ENCODE measurements at regions not wholly inside any gene's neighbourhood (a gene's known extent, or its start where the extent isn't known, plus 50 kb on each side); places are given as distances from the start of the nearest gene placed in this dataset.

- no peaks in the 10 kb centered on the region for H3K9me3 Mint-ChIP-seq
- intact Hi-C loops (cut with micrococcal nuclease) = no loop called here
- H3K27me3 Mint-ChIP-seq (ENCODE audit: insufficient read depth) = no peaks in the 10 kb centered on the region
- H3K4me3 Mint-ChIP-seq = no peak overlapping the region
- DNase-seq (ENCODE audit: low spot score) = no peak
- H3K4me1 Mint-ChIP-seq (ENCODE audit: low read depth) = no peaks in the 10 kb centered on the region
- H3K36me3 Mint-ChIP-seq (ENCODE audit: low read depth) = no peaks in the 10 kb centered on the region
- no peak overlapping the region for H3K27ac Mint-ChIP-seq
These were observed 502.7 kb upstream of the KLF4 start for GRCh38 chr9:107992271-107992670.

DNA sequence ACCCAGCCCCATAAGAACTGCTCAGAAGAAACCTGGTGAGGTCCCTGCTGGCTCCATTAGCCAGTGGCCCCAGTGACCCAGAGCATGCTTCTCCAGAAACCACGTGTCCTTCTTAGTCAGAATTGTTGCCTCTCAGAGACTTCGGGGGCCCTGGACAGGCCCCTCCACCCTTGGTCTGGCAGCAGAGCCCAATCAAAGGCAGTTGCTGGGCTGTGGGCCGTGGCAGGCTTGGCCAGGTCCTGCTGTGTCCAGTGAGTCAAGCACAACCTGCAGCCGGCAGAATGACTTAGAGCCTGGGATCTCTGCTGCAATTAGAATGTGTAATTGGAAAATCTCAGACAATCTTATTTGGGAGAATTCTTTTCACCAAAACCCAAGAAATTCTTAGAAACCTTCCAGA, 502.0 kb upstream of the KLF4 start:
- Mint-ChIP-seq H3K4me3 (no peak overlapping the region), H3K9me3 (no peaks in the 10 kb centered on the region), H3K36me3 (ENCODE audit: low read depth) (no peaks in the 10 kb centered on the region), H3K27me3 (ENCODE audit: insufficient read depth) (no peaks in the 10 kb centered on the region), H3K4me1 (ENCODE audit: low read depth) (no peaks in the 10 kb centered on the region), H3K27ac (no peak overlapping the region)
- intact Hi-C loops (cut with micrococcal nuclease) = no loop called here
- no peak for DNase-seq (ENCODE audit: low spot score)

DNA sequence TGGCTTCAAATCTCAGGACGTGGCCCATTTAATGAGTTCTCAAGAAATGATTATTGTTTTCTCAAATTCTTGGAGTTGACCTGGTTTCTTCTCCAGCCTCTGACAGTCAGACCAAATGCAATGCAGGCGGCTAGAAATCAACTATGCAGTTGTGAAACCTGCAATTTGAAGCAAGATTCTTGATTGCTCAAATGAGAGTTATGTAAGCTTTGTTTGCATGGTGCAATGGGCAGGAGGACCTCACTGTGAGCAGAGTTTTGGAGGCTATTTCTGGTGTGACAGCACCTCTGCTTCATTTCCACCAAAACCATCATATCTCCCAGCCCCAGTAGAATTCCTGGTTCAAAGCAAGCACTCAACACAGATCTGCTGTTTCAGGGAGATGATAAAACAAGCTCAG, 500.0 kb upstream of the KLF4 start:
- intact Hi-C loops (cut with micrococcal nuclease) = no loop called here
- H3K4me3 Mint-ChIP-seq = no peak overlapping the region
- no peaks in the 10 kb centered on the region for H3K4me1 Mint-ChIP-seq (ENCODE audit: low read depth)
- H3K9me3 Mint-ChIP-seq = no peaks in the 10 kb centered on the region
- H3K36me3 Mint-ChIP-seq (ENCODE audit: low read depth) = no peaks in the 10 kb centered on the region
- no peak for DNase-seq (ENCODE audit: low spot score)
- H3K27ac Mint-ChIP-seq = no peak overlapping the region
- no peaks in the 10 kb centered on the region for H3K27me3 Mint-ChIP-seq (ENCODE audit: insufficient read depth)

DNA sequence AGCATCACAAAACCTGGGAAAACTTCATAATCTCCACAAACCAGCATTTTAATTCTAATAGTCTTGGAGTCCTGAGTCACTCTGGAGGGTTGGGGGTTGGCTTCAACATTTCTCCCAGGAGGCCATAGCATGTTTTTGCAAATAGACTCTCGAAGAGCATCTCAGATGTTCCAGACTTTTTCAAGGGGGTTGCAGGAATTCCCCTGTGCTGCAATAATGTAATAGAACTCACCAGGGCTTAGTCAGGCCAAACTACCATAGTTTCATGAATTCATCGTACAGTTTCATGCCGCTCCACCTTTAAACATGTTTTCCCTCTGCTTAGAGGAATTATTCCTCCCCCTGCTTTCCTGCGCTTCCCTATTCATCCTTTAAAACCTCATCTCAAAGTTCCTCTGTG, 499.5 kb upstream of the KLF4 start:
- no peaks in the 10 kb centered on the region for H3K4me1 Mint-ChIP-seq (ENCODE audit: low read depth)
- DNase-seq (ENCODE audit: low spot score) = no peak
- H3K27ac Mint-ChIP-seq = no peak overlapping the region
- no peak overlapping the region for H3K4me3 Mint-ChIP-seq
- intact Hi-C loops (cut with micrococcal nuclease) = no loop called here
- no peaks in the 10 kb centered on the region for H3K9me3 Mint-ChIP-seq
- no peaks in the 10 kb centered on the region for H3K27me3 Mint-ChIP-seq (ENCODE audit: insufficient read depth)
- H3K36me3 Mint-ChIP-seq (ENCODE audit: low read depth) = no peaks in the 10 kb centered on the region

DNA sequence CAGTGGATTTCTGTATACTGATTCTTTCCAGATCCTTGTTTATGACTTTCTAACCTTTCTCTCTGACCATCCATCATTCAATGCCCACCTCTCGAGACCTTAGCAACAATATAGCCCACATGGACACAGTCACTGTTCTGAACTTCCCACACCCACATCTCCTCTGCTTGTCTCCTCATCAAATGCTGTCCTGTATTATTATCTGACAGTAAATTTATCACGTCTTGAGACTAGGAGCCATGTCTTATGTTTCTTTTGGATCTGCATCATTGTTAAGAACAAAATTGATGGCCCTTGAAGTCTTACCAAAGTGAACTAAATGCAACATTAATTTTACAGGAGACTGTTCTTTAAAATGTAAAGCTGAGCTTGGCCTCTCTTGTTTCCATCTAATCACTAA, 495.4 kb upstream of the KLF4 start:
- Mint-ChIP-seq H3K27ac (no peak overlapping the region), H3K4me3 (no peak overlapping the region), H3K4me1 (ENCODE audit: low read depth) (no peaks in the 10 kb centered on the region), H3K27me3 (ENCODE audit: insufficient read depth) (no peaks in the 10 kb centered on the region), H3K9me3 (no peaks in the 10 kb centered on the region), H3K36me3 (ENCODE audit: low read depth) (no peaks in the 10 kb centered on the region)
- intact Hi-C loops (cut with micrococcal nuclease) = no loop called here
- no peak for DNase-seq (ENCODE audit: low spot score)

- intact Hi-C loops (cut with micrococcal nuclease) = no loop called here
- H3K4me3 Mint-ChIP-seq = no peak overlapping the region
- no peaks in the 10 kb centered on the region for H3K36me3 Mint-ChIP-seq (ENCODE audit: low read depth)
- H3K27ac Mint-ChIP-seq = no peak overlapping the region
- H3K4me1 Mint-ChIP-seq (ENCODE audit: low read depth) = no peaks in the 10 kb centered on the region
- H3K9me3 Mint-ChIP-seq = no peaks in the 10 kb centered on the region
- no peaks in the 10 kb centered on the region for H3K27me3 Mint-ChIP-seq (ENCODE audit: insufficient read depth)
- no peak for DNase-seq (ENCODE audit: low spot score)
These were observed 494.2 kb upstream of the KLF4 start for GRCh38 chr9:107983762-107984161.

DNA sequence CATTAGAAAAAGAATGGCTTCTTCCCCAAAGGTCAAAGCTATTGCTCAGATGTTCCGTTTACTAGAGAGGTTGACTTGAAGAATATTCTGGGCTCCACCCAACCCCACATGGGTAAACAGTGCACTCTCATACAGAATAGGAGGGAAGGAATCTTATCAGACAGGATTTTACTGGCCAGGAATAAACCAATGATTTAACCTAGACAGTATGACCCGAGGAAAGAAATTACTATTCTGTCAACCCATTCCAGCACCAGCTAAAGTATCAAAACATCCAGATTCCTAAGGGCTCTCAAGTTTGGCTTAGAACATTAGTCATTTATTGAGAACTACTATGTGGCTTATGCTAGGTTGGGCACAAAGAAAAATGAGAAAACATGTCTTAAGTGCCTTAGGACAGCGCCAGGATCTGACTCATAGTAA, 493.6 kb upstream of the KLF4 start:
- Mint-ChIP-seq H3K36me3 (ENCODE audit: low read depth) (no peaks in the 10 kb centered on the region), H3K4me3 (no peak overlapping the region), H3K9me3 (no peaks in the 10 kb centered on the region), H3K27me3 (ENCODE audit: insufficient read depth) (no peaks in the 10 kb centered on the region), H3K27ac (no peak overlapping the region), H3K4me1 (ENCODE audit: low read depth) (no peaks in the 10 kb centered on the region)
- intact Hi-C loops (cut with micrococcal nuclease) = no loop called here
- DNase-seq (ENCODE audit: low spot score) = no peak

DNA sequence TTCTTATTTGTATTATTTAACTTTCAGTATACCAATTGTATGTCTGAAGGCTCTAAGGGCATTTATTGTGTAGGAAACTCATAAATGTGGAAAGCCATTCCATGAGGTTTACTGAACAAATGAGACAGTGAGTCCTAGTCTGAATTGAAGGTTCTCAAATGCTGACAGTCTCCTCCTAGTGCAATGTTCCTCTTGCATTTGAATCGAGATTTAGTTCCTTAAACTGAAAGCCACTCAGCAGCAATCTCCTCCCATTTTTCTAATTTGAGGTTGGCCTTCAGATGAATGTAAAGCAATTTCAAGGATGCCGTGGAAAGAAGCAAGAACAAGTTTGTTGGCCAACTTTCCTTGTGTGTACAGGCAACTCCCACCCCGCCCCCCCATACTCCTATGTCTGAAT, 493.2 kb upstream of the KLF4 start:
- Mint-ChIP-seq H3K36me3 (ENCODE audit: low read depth) (no peaks in the 10 kb centered on the region), H3K9me3 (no peaks in the 10 kb centered on the region), H3K27me3 (ENCODE audit: insufficient read depth) (no peaks in the 10 kb centered on the region), H3K27ac (no peak overlapping the region), H3K4me3 (no peak overlapping the region), H3K4me1 (ENCODE audit: low read depth) (no peaks in the 10 kb centered on the region)
- intact Hi-C loops (cut with micrococcal nuclease) = no loop called here
- no peak for DNase-seq (ENCODE audit: low spot score)

GRCh38 chr9:107982001-107982400, 492.4 kb upstream of the KLF4 start:
- intact Hi-C loops (cut with micrococcal nuclease) = no loop called here
- Mint-ChIP-seq H3K36me3 (ENCODE audit: low read depth) (no peaks in the 10 kb centered on the region), H3K4me1 (ENCODE audit: low read depth) (no peaks in the 10 kb centered on the region), H3K9me3 (no peaks in the 10 kb centered on the region), H3K27ac (no peak overlapping the region), H3K27me3 (ENCODE audit: insufficient read depth) (no peaks in the 10 kb centered on the region), H3K4me3 (no peak overlapping the region)
- DNase-seq (ENCODE audit: low spot score) = no peak

DNA sequence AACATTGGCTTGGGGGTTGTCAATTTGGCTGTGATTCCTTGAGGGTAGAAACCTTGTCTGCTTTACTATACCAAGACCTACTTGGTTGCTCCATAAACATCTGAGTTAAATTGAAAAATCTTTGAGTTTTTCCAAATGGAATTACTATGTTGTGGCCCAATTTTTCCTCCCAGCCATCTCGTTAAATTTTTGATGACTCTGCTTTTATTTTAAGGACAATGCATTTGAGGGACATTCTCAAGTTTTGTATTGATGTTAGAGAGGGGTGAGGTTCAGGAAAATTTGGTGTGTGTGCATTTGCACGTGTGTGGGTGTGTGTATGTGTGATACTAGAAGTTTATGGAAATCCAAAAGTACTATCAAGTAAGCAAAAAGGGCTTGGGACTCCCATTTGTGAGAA, 491.4 kb upstream of the KLF4 start:
- no peaks in the 10 kb centered on the region for H3K9me3 Mint-ChIP-seq
- no peaks in the 10 kb centered on the region for H3K27me3 Mint-ChIP-seq (ENCODE audit: insufficient read depth)
- H3K4me1 Mint-ChIP-seq (ENCODE audit: low read depth) = no peaks in the 10 kb centered on the region
- no peak for DNase-seq (ENCODE audit: low spot score)
- H3K27ac Mint-ChIP-seq = no peak overlapping the region
- H3K4me3 Mint-ChIP-seq = no peak overlapping the region
- intact Hi-C loops (cut with micrococcal nuclease) = no loop called here
- H3K36me3 Mint-ChIP-seq (ENCODE audit: low read depth) = no peaks in the 10 kb centered on the region

DNA sequence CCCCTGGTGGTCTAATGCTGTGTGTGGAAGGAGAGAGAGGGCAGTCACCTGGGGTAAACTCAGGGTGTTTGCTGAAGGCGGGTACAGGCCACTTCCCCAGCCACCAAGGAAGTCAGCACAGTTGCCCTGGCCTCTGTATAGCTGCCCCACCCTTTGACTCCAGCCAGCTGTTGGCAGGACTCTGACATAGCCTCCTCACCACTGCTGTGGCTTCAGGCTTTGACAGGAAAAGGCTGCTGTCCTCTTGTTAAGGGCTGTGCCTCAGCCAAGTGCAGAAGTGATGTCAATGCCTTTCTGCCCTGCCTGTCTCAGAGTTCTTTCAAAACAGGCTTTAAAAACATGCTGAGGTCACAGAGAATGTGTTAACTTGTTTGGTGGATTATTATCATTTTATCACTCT, 487.2 kb upstream of the KLF4 start:
- H3K36me3 Mint-ChIP-seq (ENCODE audit: low read depth) = no peaks in the 10 kb centered on the region
- no peak overlapping the region for H3K27ac Mint-ChIP-seq
- no peaks in the 10 kb centered on the region for H3K27me3 Mint-ChIP-seq (ENCODE audit: insufficient read depth)
- intact Hi-C loops (cut with micrococcal nuclease) = no loop called here
- DNase-seq (ENCODE audit: low spot score) = no peak
- no peaks in the 10 kb centered on the region for H3K9me3 Mint-ChIP-seq
- no peak overlapping the region for H3K4me3 Mint-ChIP-seq
- H3K4me1 Mint-ChIP-seq (ENCODE audit: low read depth) = no peaks in the 10 kb centered on the region

- Mint-ChIP-seq H3K9me3 (no peaks in the 10 kb centered on the region), H3K36me3 (ENCODE audit: low read depth) (no peaks in the 10 kb centered on the region), H3K27ac (no peak overlapping the region), H3K27me3 (ENCODE audit: insufficient read depth) (no peaks in the 10 kb centered on the region), H3K4me3 (no peak overlapping the region), H3K4me1 (ENCODE audit: low read depth) (no peaks in the 10 kb centered on the region)
- intact Hi-C loops (cut with micrococcal nuclease) = no loop called here
- DNase-seq (ENCODE audit: low spot score) = no peak
These were observed 485.9 kb upstream of the KLF4 start for GRCh38 chr9:107975426-107976010.

DNA sequence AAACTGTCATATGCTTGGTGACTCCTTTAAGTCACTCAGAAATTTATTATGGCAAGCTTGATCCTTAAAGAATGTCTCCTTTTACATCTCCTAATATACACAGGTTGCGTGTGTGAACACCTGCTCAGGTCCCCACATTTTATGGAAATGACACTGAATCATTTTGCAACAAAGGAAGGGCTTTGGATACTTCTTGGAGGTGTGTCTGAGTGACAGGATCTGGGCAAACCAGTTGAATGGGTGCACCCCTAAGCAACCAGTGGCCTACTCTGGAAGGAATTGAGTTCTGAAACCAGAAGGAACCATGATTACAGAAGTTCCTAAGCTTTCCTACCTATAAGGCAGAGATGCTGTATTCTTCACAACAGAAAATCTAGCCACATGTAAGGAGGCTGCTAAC, 483.9 kb upstream of the KLF4 start:
- Mint-ChIP-seq H3K9me3 (no peaks in the 10 kb centered on the region), H3K27me3 (ENCODE audit: insufficient read depth) (no peaks in the 10 kb centered on the region), H3K27ac (no peak overlapping the region), H3K36me3 (ENCODE audit: low read depth) (no peaks in the 10 kb centered on the region), H3K4me1 (ENCODE audit: low read depth) (no peaks in the 10 kb centered on the region), H3K4me3 (no peak overlapping the region)
- DNase-seq (ENCODE audit: low spot score) = no peak
- intact Hi-C loops (cut with micrococcal nuclease) = no loop called here

GRCh38 chr9:107972346-107972745, 482.8 kb upstream of the KLF4 start:
- H3K4me3 Mint-ChIP-seq = no peak overlapping the region
- H3K9me3 Mint-ChIP-seq = no peaks in the 10 kb centered on the region
- intact Hi-C loops (cut with micrococcal nuclease) = no loop called here
- H3K27ac Mint-ChIP-seq = no peak overlapping the region
- DNase-seq (ENCODE audit: low spot score) = no peak
- no peaks in the 10 kb centered on the region for H3K27me3 Mint-ChIP-seq (ENCODE audit: insufficient read depth)
- H3K4me1 Mint-ChIP-seq (ENCODE audit: low read depth) = no peaks in the 10 kb centered on the region
- no peaks in the 10 kb centered on the region for H3K36me3 Mint-ChIP-seq (ENCODE audit: low read depth)

Measured in activated T-helper 1 cell treated with anti-CD3 and anti-CD28 coated beads, Interleukin-12 subunit alpha, Interleukin-12 subunit beta, Interleukin-2, Interleukin-4 antibody, amounts not matched to agents 30 ng/mL and 10 ng/mL and 1 ng/mL, durations not matched to agents 14 hours and 24 hours and 36 hours (primary cell).